ENCODE measurements at regions not wholly inside any gene's neighbourhood (a gene's known extent, or its start where the extent isn't known, plus 50 kb on each side); places are given as distances from the start of the nearest gene placed in this dataset.

DNA sequence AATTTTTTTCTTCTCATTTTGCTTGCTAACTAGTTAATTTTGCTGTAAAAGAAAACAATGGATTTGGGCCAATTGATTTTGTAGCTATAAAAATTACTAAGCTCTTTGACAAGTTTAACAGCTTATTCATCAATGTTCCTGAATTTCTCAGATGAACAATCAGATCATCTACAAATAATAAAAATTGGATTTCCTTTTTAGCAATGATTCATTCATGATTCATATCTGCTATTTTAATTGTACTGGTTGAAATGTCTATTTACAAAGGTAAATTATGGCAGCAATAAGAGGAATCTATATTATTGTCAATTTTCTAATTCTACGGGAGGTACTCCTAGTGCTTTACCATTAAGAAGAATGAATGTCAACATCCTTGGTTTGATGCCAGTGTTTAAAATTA is 178.8 kb upstream of the BTBD3 start:
- TF ChIP-seq RNF2 (IDR thresholded peaks at IDR 0.05; ENCODE audit: borderline replicate concordance, low read depth, low read length, missing control alignments, poor library complexity, severe bottlenecking) (no peak), JUND (IDR thresholded peaks at IDR 0.05; ENCODE audit: low read length) (no peak), SIN3A (conservative IDR thresholded peaks at IDR 0.05 in 1 of 2, IDR thresholded peaks at IDR 0.05 in 1 of 2; ENCODE audit: low read depth in 1 of 2, low read length in 2 of 2) (no peak), CEBPB (IDR thresholded peaks at IDR 0.05; ENCODE audit: low read depth, low read length) (no peak)
- Histone ChIP-seq H3K18ac (ENCODE audit: extremely low read depth, low read length) (no peak overlapping the region), H2AFZ (ENCODE audit: low read length) (no peak overlapping the region), H3K4me1 (replicated peaks in 1 of 4; ENCODE audit: control insufficient read depth in 3 of 4, insufficient read depth in 4 of 4, low read length in 3 of 4) (no peaks in the 10 kb centered on the region), H3K56ac (replicated peaks; ENCODE audit: insufficient read length, low read depth, low read length) (no peak overlapping the region), H3K23me2 (ENCODE audit: low read depth, low read length) (no peaks in the 10 kb centered on the region), H2BK20ac (ENCODE audit: low read length) (no peak overlapping the region), H3K9ac (replicated peaks in 1 of 4; ENCODE audit: extremely low read depth in 1 of 4, low read depth in 3 of 4, low read length in 3 of 4) (no peak overlapping the region), H2BK15ac (ENCODE audit: low read length) (no peak overlapping the region), H4K20me1 (replicated peaks in 1 of 2; ENCODE audit: control insufficient read depth in 1 of 2, insufficient read depth in 2 of 2, low read length in 2 of 2) (no peaks in the 10 kb centered on the region), H2AK5ac (ENCODE audit: low read depth, low read length) (no peak overlapping the region), H3K23ac (ENCODE audit: insufficient read length) (no peak overlapping the region), H3K79me2 (ENCODE audit: control insufficient read depth in 1 of 2, insufficient read depth in 2 of 2, low read length in 2 of 2) (no peaks in the 10 kb centered on the region), H3K4me3 (ENCODE audit: extremely low read depth in 1 of 4, insufficient read depth in 2 of 4, low read depth in 3 of 4, low read length in 4 of 4) (no peak overlapping the region), H3K27me3 (replicated peaks in 1 of 4; ENCODE audit: control insufficient read depth in 3 of 4, extremely low read depth in 1 of 4, insufficient read depth in 3 of 4, low read length in 3 of 4) (no peaks in the 10 kb centered on the region), H3K9me3 (ENCODE audit: insufficient read depth in 2 of 2, low read depth in 1 of 2, low read length in 1 of 2) (no peaks in the 10 kb centered on the region), H3K14ac (ENCODE audit: insufficient read length) (no peak overlapping the region), H3K27ac (ENCODE audit: low read depth, low read length) (no peak overlapping the region), H3K36me3 (ENCODE audit: control insufficient read depth in 2 of 4, insufficient read depth in 4 of 4, low read length in 3 of 4) (no peaks in the 10 kb centered on the region), H2BK120ac (replicated peaks; ENCODE audit: low read depth, low read length) (no peak overlapping the region), H2BK5ac (ENCODE audit: low read depth, low read length) (no peak overlapping the region), H4K5ac (ENCODE audit: insufficient read length, low read depth, low read length) (no peak overlapping the region), H3K4ac (replicated peaks; ENCODE audit: insufficient read length, low read depth, low read length) (no peak overlapping the region), H4K8ac (ENCODE audit: extremely low read depth, insufficient read depth, low read length) (no peak overlapping the region), H4K91ac (replicated peaks; ENCODE audit: insufficient read length, low read length) (no peak overlapping the region), H3K4me2 (ENCODE audit: insufficient read depth in 1 of 2, low read depth in 2 of 2, low read length in 2 of 2) (no peak overlapping the region), H2BK12ac (ENCODE audit: low read depth, low read length) (no peak overlapping the region), H3K79me1 (ENCODE audit: low read depth, low read length) (no peaks in the 10 kb centered on the region)
- CTCF ChIA-PET (ENCODE audit: partially characterized antibody): no interaction called here
- POLR2A ChIA-PET (ENCODE audit: partially characterized antibody): no interaction called here
- FAIRE-seq (no peak), DNase-seq (ENCODE audit: low read depth in 1 of 2, low spot score in 2 of 2) (no peak)
- 90% methylated on average over 1 of the region's 1 CpG; no CpG with 5 or more reads in 1 of the 2 experiments for WGBS, 2 experiments (ENCODE audit: extremely low coverage in 1 of 2, insufficient coverage in 1 of 2, insufficient read length in 1 of 2, insufficient replicate concordance in 2 of 2, low coverage in 1 of 2, low lambda C conversion rate in 2 of 2, missing lambda C conversion rate in 1 of 2)

All from H1 (cell line).